ENCODE measurements at regions not wholly inside any gene's neighbourhood (a gene's known extent, or its start where the extent isn't known, plus 50 kb on each side); places are given as distances from the start of the nearest gene placed in this dataset.

GRCh38 chr20:7210910-7211309 is 443.4 kb downstream of the BMP2 start:
- no peak overlapping the region for H3K9ac ChIP-seq (ENCODE audit: control insufficient read depth, extremely low read depth, insufficient read depth, low read length)
- no peak overlapping the region for H3K27ac ChIP-seq (ENCODE audit: control insufficient read depth, insufficient read depth, low read length)
- dilution Hi-C loops (cut with MboI; ENCODE audit: extremely low pct_ligation_motif_present, low sequenced_read_pairs) = no loop called here
- no peaks in the 10 kb centered on the region for H4K20me1 ChIP-seq (ENCODE audit: control insufficient read depth, extremely low read depth, insufficient read depth, low read length)
- DNase-seq (ENCODE audit: low read depth, low spot score) (no peak), FAIRE-seq (no peak)
- no peaks in the 10 kb centered on the region for H3K9me3 ChIP-seq (ENCODE audit: control insufficient read depth, low read depth, low read length)
- H3K4me3 ChIP-seq (ENCODE audit: control insufficient read depth in 2 of 3, extremely low read depth in 1 of 3, insufficient read depth in 2 of 3, low read depth in 1 of 3, low read length in 3 of 3) = no peak overlapping the region
- TF ChIP-seq, protein P1, sequence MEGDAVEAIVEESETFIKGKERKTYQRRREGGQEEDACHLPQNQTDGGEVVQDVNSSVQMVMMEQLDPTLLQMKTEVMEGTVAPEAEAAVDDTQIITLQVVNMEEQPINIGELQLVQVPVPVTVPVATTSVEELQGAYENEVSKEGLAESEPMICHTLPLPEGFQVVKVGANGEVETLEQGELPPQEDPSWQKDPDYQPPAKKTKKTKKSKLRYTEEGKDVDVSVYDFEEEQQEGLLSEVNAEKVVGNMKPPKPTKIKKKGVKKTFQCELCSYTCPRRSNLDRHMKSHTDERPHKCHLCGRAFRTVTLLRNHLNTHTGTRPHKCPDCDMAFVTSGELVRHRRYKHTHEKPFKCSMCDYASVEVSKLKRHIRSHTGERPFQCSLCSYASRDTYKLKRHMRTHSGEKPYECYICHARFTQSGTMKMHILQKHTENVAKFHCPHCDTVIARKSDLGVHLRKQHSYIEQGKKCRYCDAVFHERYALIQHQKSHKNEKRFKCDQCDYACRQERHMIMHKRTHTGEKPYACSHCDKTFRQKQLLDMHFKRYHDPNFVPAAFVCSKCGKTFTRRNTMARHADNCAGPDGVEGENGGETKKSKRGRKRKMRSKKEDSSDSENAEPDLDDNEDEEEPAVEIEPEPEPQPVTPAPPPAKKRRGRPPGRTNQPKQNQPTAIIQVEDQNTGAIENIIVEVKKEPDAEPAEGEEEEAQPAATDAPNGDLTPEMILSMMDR (optimal IDR thresholded peaks at IDR 0.05 in 1 of 3, IDR thresholded peaks at IDR 0.05 in 1 of 3, conservative IDR thresholded peaks at IDR 0.05 in 1 of 3; ENCODE audit: extremely low read depth in 1 of 3, insufficient read depth in 2 of 3, low read length in 3 of 3) = no peak
- TF ChIP-seq EZH2 (IDR thresholded peaks at IDR 0.05; ENCODE audit: low read length) = no peak
- H2AFZ ChIP-seq (ENCODE audit: control insufficient read depth, low read length) = no peak overlapping the region
- H3K79me2 ChIP-seq (ENCODE audit: control insufficient read depth, insufficient read depth, low read length) = no peaks in the 10 kb centered on the region
- H3K27me3 ChIP-seq (ENCODE audit: control insufficient read depth, extremely low read depth, insufficient read depth, low read length) = no peaks in the 10 kb centered on the region
- H3K4me2 ChIP-seq (ENCODE audit: control insufficient read depth, extremely low read depth, insufficient read depth, low read depth, low read length) = no peak overlapping the region
- H3K36me3 ChIP-seq (ENCODE audit: control insufficient read depth in 2 of 2, extremely low read depth in 1 of 2, insufficient read depth in 2 of 2, low read length in 2 of 2) = no peaks in the 10 kb centered on the region
- no peaks in the 10 kb centered on the region for H3K4me1 ChIP-seq (ENCODE audit: control insufficient read depth, extremely low read depth, insufficient read depth, low read length)
- H3K9me1 ChIP-seq (ENCODE audit: control insufficient read depth, extremely low read depth, insufficient read depth, low read length) = no peaks in the 10 kb centered on the region

- dilution Hi-C loops (cut with MboI; ENCODE audit: extremely low pct_ligation_motif_present, low sequenced_read_pairs) = no loop called here
- H3K9me1 ChIP-seq (ENCODE audit: control insufficient read depth, extremely low read depth, insufficient read depth, low read length) = no peaks in the 10 kb centered on the region
- no peak for TF ChIP-seq EZH2 (IDR thresholded peaks at IDR 0.05; ENCODE audit: low read length)
- TF ChIP-seq, protein P1 (optimal IDR thresholded peaks at IDR 0.05 in 1 of 3, IDR thresholded peaks at IDR 0.05 in 1 of 3, conservative IDR thresholded peaks at IDR 0.05 in 1 of 3; ENCODE audit: extremely low read depth in 1 of 3, insufficient read depth in 2 of 3, low read length in 3 of 3) = no peak
- FAIRE-seq (no peak), DNase-seq (ENCODE audit: low read depth, low spot score) (no peak)
- H3K4me3 ChIP-seq (ENCODE audit: control insufficient read depth in 2 of 3, extremely low read depth in 1 of 3, insufficient read depth in 2 of 3, low read depth in 1 of 3, low read length in 3 of 3) = no peak overlapping the region
- no peaks in the 10 kb centered on the region for H3K36me3 ChIP-seq (ENCODE audit: control insufficient read depth in 2 of 2, extremely low read depth in 1 of 2, insufficient read depth in 2 of 2, low read length in 2 of 2)
- no peaks in the 10 kb centered on the region for H4K20me1 ChIP-seq (ENCODE audit: control insufficient read depth, extremely low read depth, insufficient read depth, low read length)
- H3K4me2 ChIP-seq (ENCODE audit: control insufficient read depth, extremely low read depth, insufficient read depth, low read depth, low read length) = no peak overlapping the region
- H3K27me3 ChIP-seq (ENCODE audit: control insufficient read depth, extremely low read depth, insufficient read depth, low read length) = no peaks in the 10 kb centered on the region
- H3K9me3 ChIP-seq (ENCODE audit: control insufficient read depth, low read depth, low read length) = no peaks in the 10 kb centered on the region
- no peaks in the 10 kb centered on the region for H3K79me2 ChIP-seq (ENCODE audit: control insufficient read depth, insufficient read depth, low read length)
- no peak overlapping the region for H2AFZ ChIP-seq (ENCODE audit: control insufficient read depth, low read length)
- no peaks in the 10 kb centered on the region for H3K4me1 ChIP-seq (ENCODE audit: control insufficient read depth, extremely low read depth, insufficient read depth, low read length)
- H3K9ac ChIP-seq (ENCODE audit: control insufficient read depth, extremely low read depth, insufficient read depth, low read length) = no peak overlapping the region
- H3K27ac ChIP-seq (ENCODE audit: control insufficient read depth, insufficient read depth, low read length) = no peak overlapping the region
Observed at GRCh38 chr20:7214081-7214740, 446.7 kb downstream of the BMP2 start.

Data from keratinocyte (primary cell).